GM23248 (cell line): ENCODE measurements at regions not wholly inside any gene's neighbourhood (a gene's known extent, or its start where the extent isn't known, plus 50 kb on each side); places are given as distances from the start of the nearest gene placed in this dataset.

Experiments
- EZH2 ChIP-seq: fragments of 200-600 bp; sonication (generic); IDR thresholded peaks from 2 replicates; pipeline ENCODE4 v1.6.1; 2018; ENCODE audit warnings: antibody characterized with exemption, mild to moderate bottlenecking; ENCODE audit not compliant: insufficient read depth, poor library complexity, severe bottlenecking
- EZH2phosphoT487 ChIP-seq: fragments of 200-600 bp; sonication (generic); IDR thresholded peaks from 2 replicates; pipeline ENCODE4 v1.6.1; 2018; ENCODE audit warnings: antibody characterized with exemption, moderate library complexity, mild to moderate bottlenecking, low read depth; ENCODE audit not compliant: insufficient read depth

- no peak for TF ChIP-seq EZH2
- no peak for TF ChIP-seq EZH2phosphoT487
Measured at GRCh38 chr11:110029714-110030113, 63.5 kb upstream of the ZC3H12C start.
